Activated naive CD4-positive, alpha-beta T cell treated with anti-CD3 and anti-CD28 coated beads, Interleukin-2, amount 50 U/mL, for 24 hours (primary cell): ENCODE measurements at regions not wholly inside any gene's neighbourhood (a gene's known extent, or its start where the extent isn't known, plus 50 kb on each side); places are given as distances from the start of the nearest gene placed in this dataset.

ENCODE experiments used
- H3K27ac Mint-ChIP-seq: one replicate; pipeline ENCODE4 v1.8.0; 2021; ENCODE audit warnings: mild to moderate bottlenecking, mixed read lengths
- H3K27me3 Mint-ChIP-seq: one replicate; pipeline ENCODE4 v1.8.0; 2021; ENCODE audit warnings: mixed read lengths
- H3K36me3 Mint-ChIP-seq: one replicate; pipeline ENCODE4 v1.8.0; 2021; ENCODE audit warnings: mixed read lengths
- H3K4me1 Mint-ChIP-seq: one replicate; pipeline ENCODE4 v1.8.0; 2021; ENCODE audit warnings: mixed read lengths
- H3K4me3 Mint-ChIP-seq: one replicate; pipeline ENCODE4 v1.8.0; 2021; ENCODE audit warnings: mild to moderate bottlenecking, mixed read lengths
- H3K9me3 Mint-ChIP-seq: one replicate; pipeline ENCODE4 v1.8.0; 2021; ENCODE audit warnings: mixed read lengths

DNA sequence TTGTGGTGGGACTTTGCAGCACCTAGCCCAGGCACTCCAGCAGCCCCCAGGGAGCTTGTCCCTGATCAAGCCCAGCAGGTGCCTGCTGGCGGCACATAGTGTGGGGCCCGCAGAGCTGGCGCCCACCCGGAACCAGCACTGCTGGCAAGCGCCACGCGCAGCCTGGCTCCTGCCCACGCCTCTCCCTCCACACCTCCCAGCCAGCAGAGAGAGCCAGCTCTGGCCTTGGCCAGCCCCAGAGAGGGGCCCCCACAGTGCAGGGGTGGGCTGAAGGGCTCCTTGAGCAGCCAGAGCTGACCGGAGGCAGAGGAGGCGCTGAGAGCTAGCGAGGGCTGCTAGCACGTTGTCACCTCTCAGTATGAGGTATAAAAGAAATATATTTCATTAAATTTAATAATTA is 716.5 kb upstream of the MAP3K7 start:
- Mint-ChIP-seq H3K36me3 (no peaks in the 10 kb centered on the region), H3K4me3 (no peak overlapping the region), H3K27ac (no peak overlapping the region), H3K4me1 (no peaks in the 10 kb centered on the region), H3K27me3 (no peaks in the 10 kb centered on the region), H3K9me3 (no peaks in the 10 kb centered on the region)

DNA sequence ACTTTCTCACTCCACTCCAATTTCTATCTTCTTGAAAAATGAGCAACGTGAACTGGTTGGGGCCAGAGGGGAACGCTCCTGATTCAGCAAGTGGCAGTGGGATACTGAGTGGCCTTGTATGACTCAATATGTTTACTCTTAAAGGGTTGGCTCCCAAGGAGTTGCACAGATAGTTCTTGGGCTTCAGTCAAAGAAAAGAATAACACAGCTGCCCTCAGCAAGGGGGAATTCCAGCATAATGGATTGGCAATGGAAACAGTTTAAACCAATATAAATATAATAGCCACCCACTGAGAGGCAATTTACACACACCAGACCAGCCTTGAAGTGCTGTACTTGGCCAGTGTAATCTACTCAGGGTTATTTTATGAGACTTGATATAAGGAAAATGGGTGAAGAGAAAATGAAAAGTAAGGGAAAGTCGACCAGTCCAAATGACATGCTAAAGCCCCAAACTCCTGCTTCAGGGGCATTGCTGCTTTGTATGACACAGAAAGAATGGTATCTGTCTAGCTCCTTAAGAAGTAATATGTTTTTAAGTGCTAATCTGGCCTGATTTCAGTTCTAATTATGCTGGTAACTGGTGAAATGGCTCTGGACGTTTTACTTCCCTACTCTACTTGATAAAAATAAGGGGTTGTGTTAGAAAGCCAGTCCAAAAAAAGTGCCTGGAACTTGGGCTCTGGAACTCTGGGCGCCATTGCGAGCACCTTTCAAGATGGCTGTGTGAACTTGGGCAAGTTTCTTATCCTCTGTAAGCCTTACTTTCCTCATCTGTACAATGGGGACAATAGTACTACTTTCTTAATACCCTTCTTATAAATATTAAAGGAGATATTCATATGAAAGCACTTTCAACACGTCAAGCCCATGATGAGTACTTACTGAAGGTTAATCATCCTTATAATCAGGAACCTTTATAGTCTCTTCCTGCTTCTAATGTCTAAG is 712.9 kb upstream of the MAP3K7 start:
- no peaks in the 10 kb centered on the region for H3K36me3 Mint-ChIP-seq
- H3K27ac Mint-ChIP-seq = no peak overlapping the region
- H3K4me1 Mint-ChIP-seq = no peaks in the 10 kb centered on the region
- H3K9me3 Mint-ChIP-seq = no peaks in the 10 kb centered on the region
- no peak overlapping the region for H3K4me3 Mint-ChIP-seq
- H3K27me3 Mint-ChIP-seq = no peaks in the 10 kb centered on the region

GRCh38 chr6:91298543-91299145 is 711.8 kb upstream of the MAP3K7 start:
- Mint-ChIP-seq H3K9me3 (no peaks in the 10 kb centered on the region), H3K36me3 (no peaks in the 10 kb centered on the region), H3K27me3 (no peaks in the 10 kb centered on the region), H3K4me3 (no peak overlapping the region), H3K4me1 (no peaks in the 10 kb centered on the region), H3K27ac (no peak overlapping the region)

- no peak overlapping the region for H3K27ac Mint-ChIP-seq
- no peak overlapping the region for H3K4me3 Mint-ChIP-seq
- no peaks in the 10 kb centered on the region for H3K27me3 Mint-ChIP-seq
- H3K4me1 Mint-ChIP-seq = no peaks in the 10 kb centered on the region
- no peaks in the 10 kb centered on the region for H3K9me3 Mint-ChIP-seq
- H3K36me3 Mint-ChIP-seq = no peaks in the 10 kb centered on the region
These were observed 706.5 kb upstream of the MAP3K7 start for GRCh38 chr6:91293395-91293794.

GRCh38 chr6:91291071-91291470 is 704.2 kb upstream of the MAP3K7 start:
- Mint-ChIP-seq H3K4me1 (no peaks in the 10 kb centered on the region), H3K27ac (no peak overlapping the region), H3K27me3 (no peaks in the 10 kb centered on the region), H3K36me3 (no peaks in the 10 kb centered on the region), H3K9me3 (no peaks in the 10 kb centered on the region), H3K4me3 (no peak overlapping the region)

GRCh38 chr6:91288741-91289140 is 701.9 kb upstream of the MAP3K7 start:
- H3K4me3 Mint-ChIP-seq = no peak overlapping the region
- H3K27ac Mint-ChIP-seq = no peak overlapping the region
- no peaks in the 10 kb centered on the region for H3K27me3 Mint-ChIP-seq
- no peaks in the 10 kb centered on the region for H3K36me3 Mint-ChIP-seq
- H3K9me3 Mint-ChIP-seq = no peaks in the 10 kb centered on the region
- H3K4me1 Mint-ChIP-seq = no peaks in the 10 kb centered on the region

GRCh38 chr6:91281901-91282300 is 695.0 kb upstream of the MAP3K7 start:
- no peak overlapping the region for H3K4me3 Mint-ChIP-seq
- H3K4me1 Mint-ChIP-seq = no peaks in the 10 kb centered on the region
- H3K9me3 Mint-ChIP-seq = peaks cover 4% of the 10 kb centered on the region
- no peaks in the 10 kb centered on the region for H3K27me3 Mint-ChIP-seq
- H3K27ac Mint-ChIP-seq = no peak overlapping the region
- H3K36me3 Mint-ChIP-seq = no peaks in the 10 kb centered on the region

- Mint-ChIP-seq H3K27me3 (no peaks in the 10 kb centered on the region), H3K36me3 (no peaks in the 10 kb centered on the region), H3K9me3 (peaks cover 4% of the 10 kb centered on the region), H3K4me1 (no peaks in the 10 kb centered on the region), H3K27ac (no peak overlapping the region), H3K4me3 (no peak overlapping the region)
These were observed 693.6 kb upstream of the MAP3K7 start for GRCh38 chr6:91280494-91280830.

GRCh38 chr6:91279740-91280493 is 693.0 kb upstream of the MAP3K7 start:
- Mint-ChIP-seq H3K27ac (no peak overlapping the region), H3K9me3 (peaks cover 4% of the 10 kb centered on the region)

GRCh38 chr6:91278416-91278815 is 691.5 kb upstream of the MAP3K7 start:
- H3K4me3 Mint-ChIP-seq = no peak overlapping the region
- H3K4me1 Mint-ChIP-seq = no peaks in the 10 kb centered on the region
- H3K9me3 Mint-ChIP-seq = peaks cover 4% of the 10 kb centered on the region
- H3K36me3 Mint-ChIP-seq = no peaks in the 10 kb centered on the region
- H3K27ac Mint-ChIP-seq = no peak overlapping the region
- no peaks in the 10 kb centered on the region for H3K27me3 Mint-ChIP-seq

More at GRCh38 chr6:91279740-91280493, 693.0 kb upstream of the MAP3K7 start:
- Mint-ChIP-seq H3K27me3 (no peaks in the 10 kb centered on the region), H3K4me3 (no peak overlapping the region), H3K4me1 (no peaks in the 10 kb centered on the region), H3K36me3 (no peaks in the 10 kb centered on the region)

GRCh38 chr6:91276315-91276714 is 689.4 kb upstream of the MAP3K7 start:
- H3K36me3 Mint-ChIP-seq = no peaks in the 10 kb centered on the region
- H3K9me3 Mint-ChIP-seq = peaks cover 4% of the 10 kb centered on the region
- H3K27me3 Mint-ChIP-seq = no peaks in the 10 kb centered on the region
- no peak overlapping the region for H3K27ac Mint-ChIP-seq
- H3K4me3 Mint-ChIP-seq = no peak overlapping the region
- H3K4me1 Mint-ChIP-seq = no peaks in the 10 kb centered on the region

DNA sequence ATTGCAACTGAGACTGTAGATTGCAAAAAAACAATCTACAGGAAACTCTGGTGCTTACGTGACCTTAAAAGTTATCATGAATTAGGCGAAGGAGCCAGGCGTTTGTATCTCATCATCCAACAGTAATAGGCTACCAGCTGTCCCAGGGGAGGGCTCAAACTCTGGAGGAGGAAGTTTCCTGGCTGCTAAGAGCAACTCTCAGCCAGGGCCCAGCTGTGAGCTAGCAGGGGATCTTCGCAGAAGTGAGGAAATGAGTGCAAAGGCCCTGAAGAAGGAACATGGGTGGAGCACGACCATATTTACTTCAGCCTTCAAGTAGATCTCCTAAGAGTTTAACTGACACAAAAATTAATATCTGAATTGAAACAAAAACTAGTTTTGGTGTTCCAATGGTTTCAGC is 686.9 kb upstream of the MAP3K7 start:
- Mint-ChIP-seq H3K27me3 (peaks cover 1% of the 10 kb centered on the region), H3K4me3 (no peak overlapping the region), H3K27ac (no peak overlapping the region), H3K4me1 (no peaks in the 10 kb centered on the region), H3K9me3 (peaks cover 4% of the 10 kb centered on the region), H3K36me3 (no peaks in the 10 kb centered on the region)

- no peaks in the 10 kb centered on the region for H3K4me1 Mint-ChIP-seq
- H3K27ac Mint-ChIP-seq = no peak overlapping the region
- no peak overlapping the region for H3K4me3 Mint-ChIP-seq
- H3K36me3 Mint-ChIP-seq = no peaks in the 10 kb centered on the region
- peaks cover 1% of the 10 kb centered on the region for H3K27me3 Mint-ChIP-seq
- H3K9me3 Mint-ChIP-seq = no peaks in the 10 kb centered on the region
These were observed 684.9 kb upstream of the MAP3K7 start for GRCh38 chr6:91271807-91272206.

- Mint-ChIP-seq H3K27ac (no peak overlapping the region), H3K4me1 (no peaks in the 10 kb centered on the region)
These were observed 682.1 kb upstream of the MAP3K7 start for GRCh38 chr6:91268941-91269340.

DNA sequence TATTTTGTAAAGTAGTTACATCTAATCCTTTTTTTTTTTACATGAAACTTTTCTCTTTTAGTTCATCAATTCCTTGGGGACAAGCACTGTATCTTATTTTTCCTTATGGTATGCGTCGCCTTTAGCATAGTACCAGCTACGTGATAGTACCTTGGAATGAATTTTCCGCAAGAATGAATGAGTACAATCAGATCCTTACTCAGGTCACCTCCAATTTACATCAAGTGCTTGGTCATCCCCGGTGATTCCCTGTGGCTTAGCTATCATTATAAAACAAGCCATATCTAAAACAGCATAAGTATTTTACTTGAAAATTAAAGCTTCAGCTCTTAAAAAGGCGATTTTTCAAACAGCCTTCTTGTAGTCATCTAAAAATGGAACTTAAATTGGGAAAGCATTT is 680.4 kb upstream of the MAP3K7 start:
- Mint-ChIP-seq H3K4me3 (no peak overlapping the region), H3K27ac (no peak overlapping the region), H3K9me3 (no peaks in the 10 kb centered on the region), H3K27me3 (peaks cover 1% of the 10 kb centered on the region), H3K4me1 (no peaks in the 10 kb centered on the region), H3K36me3 (no peaks in the 10 kb centered on the region)

More at GRCh38 chr6:91268941-91269340, 682.1 kb upstream of the MAP3K7 start:
- no peak overlapping the region for H3K4me3 Mint-ChIP-seq
- H3K9me3 Mint-ChIP-seq = no peaks in the 10 kb centered on the region
- no peaks in the 10 kb centered on the region for H3K36me3 Mint-ChIP-seq
- peaks cover 1% of the 10 kb centered on the region for H3K27me3 Mint-ChIP-seq

DNA sequence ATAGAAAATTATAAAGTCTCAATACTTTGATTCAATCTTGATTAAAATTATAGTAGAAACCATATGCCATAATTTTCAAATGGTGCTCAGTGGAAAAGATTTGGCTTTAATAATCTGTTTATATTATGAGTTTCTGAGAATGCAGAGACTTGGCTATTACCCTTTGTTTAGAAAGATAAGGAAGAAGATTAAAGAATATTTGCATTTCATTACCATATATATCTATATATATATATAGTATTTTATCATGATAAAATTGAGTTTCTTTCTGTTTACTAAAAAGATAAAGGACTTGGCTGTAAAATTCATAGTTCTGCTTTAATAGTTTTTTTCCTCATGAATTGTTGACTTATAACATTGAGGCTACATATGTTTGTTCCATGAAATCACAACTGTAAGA is 679.3 kb upstream of the MAP3K7 start:
- peaks cover 1% of the 10 kb centered on the region for H3K27me3 Mint-ChIP-seq
- H3K27ac Mint-ChIP-seq = no peak overlapping the region
- H3K9me3 Mint-ChIP-seq = no peaks in the 10 kb centered on the region
- H3K36me3 Mint-ChIP-seq = no peaks in the 10 kb centered on the region
- no peaks in the 10 kb centered on the region for H3K4me1 Mint-ChIP-seq
- no peak overlapping the region for H3K4me3 Mint-ChIP-seq
